Stomach (tissue), 8 donors: ENCODE measurements at regions not wholly inside any gene's neighbourhood (a gene's known extent, or its start where the extent isn't known, plus 50 kb on each side); places are given as distances from the start of the nearest gene placed in this dataset.
"Not testable (repeated sequence)": the region's sequence is repeated elsewhere in the genome, so short reads cannot be mapped to it uniquely, and the experiment has no call there.

Experiments used
- DNase-seq, 2 donors: peaks; one replicate each; pipeline versions ENCODE4 v3.0.0 to v3.0.0-alpha.2; 2013 to 2019
- H3K27ac ChIP-seq, 5 donors: fragments of 200-600 bp in 4 of 5; sonication (generic) in 4 of 5; one replicate each; pipeline ENCODE4 v1.5.1; 2013 to 2019; ENCODE audit warnings: mild to moderate bottlenecking in 1 of 5, moderate library complexity in 1 of 5
- H3K27me3 ChIP-seq, 3 donors: fragments of 200-600 bp; sonication (generic); one replicate each; pipeline ENCODE4 v1.5.1; 2017 to 2019; ENCODE audit warnings: mixed run types in 1 of 3
- H3K36me3 ChIP-seq, 4 donors: fragments of 200-600 bp; sonication (generic); 1 replicate in 3 of 4; 2 replicates in 1 of 4; pipeline ENCODE4 v1.5.1; 2016 to 2019
- H3K4me1 ChIP-seq, 4 donors: fragments of 200-600 bp; sonication (generic); one replicate each; pipeline ENCODE4 v1.5.1; 2016 to 2019
- H3K4me3 ChIP-seq, 4 donors: fragments of 200-600 bp; sonication (generic) in 3 of 4; one replicate each; pipeline ENCODE4 v1.5.1; 2016 to 2019; ENCODE audit warnings: mild to moderate bottlenecking in 1 of 4
- H3K9me3 ChIP-seq, 4 donors: fragments of 200-600 bp; sonication (generic); one replicate each; pipeline ENCODE4 v1.5.1; 2016 to 2019
- CTCF ChIP-seq, 7 experiments: fragments of 450-650 bp in 4 of 7; fragments of 200-600 bp in 3 of 7; sonication (generic) in 3 of 7; IDR thresholded peaks; one replicate each; pipeline ENCODE4 v1.5.1; 2016 to 2019; ENCODE audit warnings: antibody characterized with exemption in 7 of 7, control low read depth in 2 of 7, mild to moderate bottlenecking in 1 of 7
- EP300 ChIP-seq: sonication (generic); formaldehyde crosslinking; IDR thresholded peaks from one replicate; pipeline ENCODE4 v1.6.1; 2017; ENCODE audit warnings: antibody characterized with exemption
- POLR2A ChIP-seq, 4 donors: fragments of 450-650 bp; IDR thresholded peaks; one replicate each; pipeline ENCODE4 v1.6.1; 2016; ENCODE audit warnings: antibody characterized with exemption in 4 of 4, control low read depth in 2 of 4, mild to moderate bottlenecking in 1 of 4, moderate library complexity in 1 of 4
- POLR2AphosphoS5 ChIP-seq, 3 donors: sonication (generic); formaldehyde crosslinking; IDR thresholded peaks; one replicate each; pipeline ENCODE4 v1.6.1; 2016; ENCODE audit warnings: antibody characterized with exemption in 3 of 3
- WGBS, 5 donors: extraction: QIAGEN DNeasy Blood & Tissue Kit in 3 of 5; methylation state at CpG; one replicate each; pipeline versions ENCODE4 v1.1.5 to v1.1.7; 2013 to 2018; 5-methylcytosine and 5-hydroxymethylcytosine counted together
- intact Hi-C: fragments of 100-400 bp; cut with DNase I; formaldehyde crosslinking; loops from one replicate; pipeline ENCODE4 v1.15.1; 2023; ENCODE audit warnings: low total_unique reads
- donor health status: healthy with polysubstance abuse.
- donor health status: Bipolar disorder and iron deficiency.
- donor health status: healthy.

GRCh38 chr6:130699742-130700141, 127.5 kb upstream of the SMLR1 start:
- TF ChIP-seq POLR2A (IDR thresholded peaks at IDR 0.05) (no peak), POLR2AphosphoS5 (IDR thresholded peaks at IDR 0.05) (no peak), EP300 (no peak), CTCF (IDR thresholded peaks at IDR 0.05) (no peak)
- DNase-seq = no peak
- H3K4me3 ChIP-seq = no peak overlapping the region
- no peaks in the 10 kb centered on the region for H3K9me3 ChIP-seq
- no peak overlapping the region for H3K27ac ChIP-seq
- H3K4me1 ChIP-seq = no peaks in the 10 kb centered on the region
- 74 to 86% (median 78%) methylated on average over 2 of the region's 2 CpGs for WGBS, 5 donors
- intact Hi-C loops = no loop called here
- H3K36me3 ChIP-seq = no peaks in the 10 kb centered on the region
- H3K27me3 ChIP-seq = peaks cover 0 to 9% (median 0%) of the 10 kb centered on the region in 3 donors

GRCh38 chr6:130700397-130700796, 126.8 kb upstream of the SMLR1 start:
- TF ChIP-seq EP300 = no peak
- TF ChIP-seq POLR2AphosphoS5 (IDR thresholded peaks at IDR 0.05) = no peak
- TF ChIP-seq CTCF (IDR thresholded peaks at IDR 0.05) = no peak
- no peak for TF ChIP-seq POLR2A (IDR thresholded peaks at IDR 0.05)
- no peak for DNase-seq
- H3K4me1 ChIP-seq = no peaks in the 10 kb centered on the region
- peaks cover 0 to 9% (median 0%) of the 10 kb centered on the region in 3 donors for H3K27me3 ChIP-seq
- H3K9me3 ChIP-seq = peaks cover 0 to under 1% (median 0%) of the 10 kb centered on the region in 4 donors
- intact Hi-C loops = no loop called here
- 81 to 97% (median 90%) methylated on average over 4 of the region's 4 CpGs for WGBS, 5 donors
- no peak overlapping the region for H3K27ac ChIP-seq
- H3K36me3 ChIP-seq = no peaks in the 10 kb centered on the region
- H3K4me3 ChIP-seq = no peak overlapping the region

- DNase-seq = no peak
- Histone ChIP-seq H3K27ac (no peak overlapping the region), H3K27me3 (no peaks in the 10 kb centered on the region), H3K36me3 (no peaks in the 10 kb centered on the region), H3K4me3 (no peak overlapping the region), H3K4me1 (peaks cover 0 to 5% (median 0%) of the 10 kb centered on the region in 4 donors), H3K9me3 (peaks cover 0 to 12% (median 6%) of the 10 kb centered on the region in 4 donors)
- 14 to 30% (median 26%) methylated on average over 2 of the region's 2 CpGs for WGBS, 5 donors
- no peak for TF ChIP-seq POLR2AphosphoS5 (IDR thresholded peaks at IDR 0.05)
- TF ChIP-seq POLR2A (IDR thresholded peaks at IDR 0.05) = no peak
- no peak for TF ChIP-seq EP300
- no peak for TF ChIP-seq CTCF (IDR thresholded peaks at IDR 0.05)
- intact Hi-C loops = no loop called here
Observed at GRCh38 chr6:130708338-130708737, 118.9 kb upstream of the SMLR1 start.

- 67 to 80% (median 70%) methylated on average over 3 of the region's 3 CpGs for WGBS, 5 donors
- intact Hi-C loops, H3K4me3 ChIP-seq, H3K27me3 ChIP-seq, H3K27ac ChIP-seq, H3K9me3 ChIP-seq, H3K36me3 ChIP-seq, DNase-seq: not testable (repeated sequence)
- H3K4me1 ChIP-seq = peaks cover 0 to 22% (median 0%) of the 10 kb centered on the region in 4 donors
Observed at GRCh38 chr6:130711641-130712040, 115.6 kb upstream of the SMLR1 start.

GRCh38 chr6:130713144-130713543, 114.1 kb upstream of the SMLR1 start:
- H3K9me3 ChIP-seq = no peaks in the 10 kb centered on the region
- intact Hi-C loops = no loop called here
- 34 to 63% (median 50%) methylated on average over 3 of the region's 3 CpGs for WGBS, 5 donors
- no peak for TF ChIP-seq POLR2AphosphoS5 (IDR thresholded peaks at IDR 0.05)
- no peak for TF ChIP-seq CTCF (IDR thresholded peaks at IDR 0.05)
- no peak for TF ChIP-seq POLR2A (IDR thresholded peaks at IDR 0.05)
- no peak for TF ChIP-seq EP300
- H3K27me3 ChIP-seq = no peaks in the 10 kb centered on the region
- H3K36me3 ChIP-seq = no peaks in the 10 kb centered on the region
- no peak overlapping the region for H3K4me3 ChIP-seq
- H3K27ac ChIP-seq = no peak overlapping the region
- H3K4me1 ChIP-seq = peaks cover 0 to 22% (median 0%) of the 10 kb centered on the region in 4 donors
- no peak for DNase-seq
